HepG2 (cell line): ENCODE measurements at regions not wholly inside any gene's neighbourhood (a gene's known extent, or its start where the extent isn't known, plus 50 kb on each side); places are given as distances from the start of the nearest gene placed in this dataset.

Experiments used
- ATAC-seq: fragments of 200-7000 bp; cut with Tn5 transposase; 3 replicates; pipeline ENCODE4 v1.9.1; 2020; ENCODE audit warnings: mild to moderate bottlenecking, moderate library complexity
- BruUV-seq: library from RNA; stranded (reverse); fragments of 400-500 nt; replicated peaks from 2 replicates; lab custom pipeline; 2021; lab: Mats Ljungman, UMichigan
- CTCF ChIA-PET: fragments of 300-600 bp; formaldehyde crosslinking; extraction: SDS; loops from one replicate; lab custom pipeline; 2021; ENCODE audit warnings: low total read pairs, inconsistent platforms, low intra/inter-chr PET ratio; lab: Yijun Ruan, JAX
- POLR2A ChIA-PET: fragments of 350-600 bp; sonication (Branson Sonifier 250); formaldehyde crosslinking; loops from one replicate; lab custom pipeline; 2020; ENCODE audit warnings: antibody characterized with exemption, inconsistent platforms; lab: Yijun Ruan, JAX
- DNase-seq: peaks from one replicate; pipeline ENCODE4 v3.0.0-alpha.2; 2015; ENCODE audit warnings: low spot score
- FAIRE-seq: peaks from 3 replicates; lab custom pipeline; 2011; peaks lifted over from hg19 to GRCh38; lab: Jason Lieb, UNC
- H2AFZ ChIP-seq: one replicate; pipeline ENCODE4 v1.6.1; 2011; ENCODE audit warnings: low read length, inconsistent platforms
- H3K27ac ChIP-seq: fragments of 300-600 bp; 3 replicates; pipeline ENCODE4 v1.8.0; 2011; ENCODE audit warnings: mixed run types, mild to moderate bottlenecking, mixed read lengths, low read length, inconsistent platforms; ENCODE audit not compliant: insufficient read depth; ENCODE audit errors: extremely low read length
- H3K27me3 ChIP-seq, 2 experiments: fragments of 200-600 bp in 1 of 2; 2 replicates in 1 of 2; 3 replicates in 1 of 2; pipeline versions ENCODE4 v1.6.0 to v1.8.0; 2011; ENCODE audit warnings: low read length in 2 of 2, mild to moderate bottlenecking in 2 of 2, moderate library complexity in 2 of 2, inconsistent platforms in 1 of 2; ENCODE audit not compliant: insufficient read depth in 2 of 2, control insufficient read depth in 1 of 2
- H3K36me3 ChIP-seq, 2 experiments: fragments of 200-600 bp in 1 of 2; replicated peaks in 1 of 2; 2 replicates in 1 of 2; 3 replicates in 1 of 2; pipeline versions ENCODE4 v1.5.1 to v1.8.0; 2011; ENCODE audit warnings: low read length in 2 of 2, inconsistent platforms in 1 of 2; ENCODE audit not compliant: insufficient read depth in 2 of 2, control insufficient read depth in 1 of 2
- H3K4me1 ChIP-seq: 2 replicates; pipeline ENCODE4 v1.5.1; 2012; ENCODE audit warnings: low read length, inconsistent platforms; ENCODE audit not compliant: insufficient read depth
- H3K4me2 ChIP-seq: 2 replicates; pipeline ENCODE4 v1.6.0; 2011; ENCODE audit warnings: low read depth, low read length, inconsistent platforms
- H3K4me3 ChIP-seq, 3 experiments: fragments of 200-600 bp in 1 of 3; sonication (generic), shearing (Covaris generic) in 1 of 3; replicated peaks in 1 of 3; 2 replicates each; pipeline ENCODE4 v1.5.1; 2011 to 2016; ENCODE audit warnings: low read length in 3 of 3, inconsistent platforms in 2 of 3, low read depth in 2 of 3, mild to moderate bottlenecking in 2 of 3, control low read depth in 1 of 3, mixed read lengths in 1 of 3; ENCODE audit not compliant: insufficient read depth in 1 of 3
- H3K79me2 ChIP-seq: one replicate; pipeline ENCODE4 v1.6.1; 2011; ENCODE audit warnings: low read length, inconsistent platforms; ENCODE audit not compliant: insufficient read depth
- H3K9ac ChIP-seq: 2 replicates; pipeline ENCODE4 v1.6.0; 2011; ENCODE audit warnings: mild to moderate bottlenecking, low read depth, low read length, inconsistent platforms; ENCODE audit not compliant: insufficient read depth
- H3K9me3 ChIP-seq: 2 replicates; pipeline ENCODE4 v1.5.1; 2012; ENCODE audit warnings: mild to moderate bottlenecking, low read length
- H4K20me1 ChIP-seq: 2 replicates; pipeline ENCODE4 v1.6.0; 2011; ENCODE audit warnings: inconsistent platforms, mild to moderate bottlenecking, low read length, moderate library complexity; ENCODE audit not compliant: insufficient read depth
- ISL2 ChIP-seq: sonication (generic); formaldehyde crosslinking; IDR thresholded peaks from 2 replicates; pipeline ENCODE4 v1.5.0; 2020; ENCODE audit warnings: missing genetic modification reagents
- KAT2B ChIP-seq: fragments of 150-350 bp; IDR thresholded peaks from 2 replicates; pipeline ENCODE4 v1.6.1; 2014; ENCODE audit warnings: low read depth, low read length, borderline replicate concordance
- KLF12 ChIP-seq: sonication (generic); formaldehyde crosslinking; IDR thresholded peaks from 2 replicates; pipeline ENCODE4 v1.4.0; 2020; ENCODE audit warnings: missing genetic modification reagents, borderline replicate concordance
- ZKSCAN5 ChIP-seq: sonication (generic); formaldehyde crosslinking; IDR thresholded peaks from 2 replicates; pipeline ENCODE4 v1.5.1; 2020; ENCODE audit warnings: mild to moderate bottlenecking, missing genetic modification reagents
- ZNF367 ChIP-seq: sonication (generic); formaldehyde crosslinking; IDR thresholded peaks from 2 replicates; pipeline ENCODE4 v1.4.0; 2020; ENCODE audit warnings: missing genetic modification reagents, borderline replicate concordance
- ZNF615 ChIP-seq: sonication (generic); formaldehyde crosslinking; IDR thresholded peaks from 2 replicates; pipeline ENCODE4 v1.5.0; 2020; ENCODE audit warnings: mild to moderate bottlenecking, missing genetic modification reagents, borderline replicate concordance
- WGBS: methylation state at CpG from one replicate; pipeline ENCODE4 v1.1.6; 2017; ENCODE audit warnings: low lambda C conversion rate; 5-methylcytosine and 5-hydroxymethylcytosine counted together
- in situ Hi-C: cut with HindIII; loops from 2 replicates; pipeline ENCODE4 v1.10.0; 2017; ENCODE audit warnings: low pct_unique_long_range_greater_than_20kb; ENCODE audit not compliant: extremely low pct_ligation_motif_present
- intact Hi-C: fragments of 100-400 bp; cut with micrococcal nuclease; formaldehyde crosslinking; loops from one replicate; pipeline ENCODE4 v1.10.0; 2022; ENCODE audit not compliant: unreplicated experiment
- TF ChIP-seq, protein P1 (sequence below): IDR thresholded peaks from 2 replicates; pipeline ENCODE4 v1.6.1; 2016; ENCODE audit warnings: low read depth
- TF ChIP-seq, protein P2 (sequence below): sonication (generic); formaldehyde crosslinking; IDR thresholded peaks from 2 replicates; pipeline ENCODE4 v1.4.0; 2020; ENCODE audit warnings: missing genetic modification reagents, borderline replicate concordance

DNA sequence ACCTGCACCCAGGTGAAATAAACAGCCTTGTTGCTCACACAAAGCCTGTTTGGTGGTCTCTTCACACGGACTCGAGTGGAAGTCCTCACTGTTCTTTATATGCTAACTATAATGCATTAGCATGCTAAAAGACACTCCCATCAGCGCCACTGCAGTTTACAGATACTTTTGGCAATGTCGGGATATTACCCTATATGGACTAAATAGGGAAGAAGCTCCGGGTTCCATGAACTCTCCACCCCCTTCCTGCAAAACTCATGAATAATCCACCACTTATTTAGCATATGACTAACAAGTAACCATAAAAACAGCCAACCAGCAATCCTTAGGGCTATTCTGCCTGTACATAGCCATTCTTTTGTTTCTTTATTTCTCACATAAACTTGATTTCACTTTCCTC, 426.2 kb upstream of the PTPRD start (continued):
- TF ChIP-seq KAT2B, result no peak
- no peak for TF ChIP-seq KLF12
- no peak for TF ChIP-seq ZKSCAN5
- no peak for TF ChIP-seq ISL2 (CRISPR knock-in tag)
- TF ChIP-seq ZNF615 (CRISPR knock-in tag), result no peak

DNA sequence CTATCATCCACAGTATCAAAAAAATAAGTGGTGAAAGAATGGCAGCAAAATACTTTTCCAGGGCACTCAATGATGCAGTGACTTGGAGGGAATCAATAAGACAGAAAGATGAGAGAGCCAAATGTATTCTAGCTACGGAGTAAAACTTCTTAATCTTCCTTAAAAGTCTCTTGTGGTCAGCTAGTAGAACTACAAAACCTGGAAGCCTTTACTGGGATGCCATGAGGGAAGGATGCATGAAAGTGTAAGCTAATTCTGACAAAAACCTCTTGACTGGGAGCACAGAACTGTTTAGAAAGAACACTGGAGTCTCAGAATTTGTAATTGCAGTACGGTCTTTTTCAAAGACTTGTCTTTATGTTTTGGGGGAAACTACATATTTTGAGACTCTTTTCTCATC, 432.8 kb upstream of the PTPRD start:
- Histone ChIP-seq H3K9ac (no peak overlapping the region), H3K36me3 (no peaks in the 10 kb centered on the region), H3K4me2 (no peak overlapping the region), H3K4me3 (no peak overlapping the region), H4K20me1 (no peaks in the 10 kb centered on the region), H3K27me3 (no peaks in the 10 kb centered on the region), H3K79me2 (no peaks in the 10 kb centered on the region), H2AFZ (no peak overlapping the region), H3K9me3 (peaks cover 77% of the 10 kb centered on the region), H3K4me1 (no peaks in the 10 kb centered on the region), H3K27ac (no peak overlapping the region)
- ChIA-PET CTCF (no interaction called here), POLR2A (no interaction called here)
- ATAC-seq (no peak), DNase-seq (no peak), FAIRE-seq (no peak)
- TF ChIP-seq, protein P1, sequence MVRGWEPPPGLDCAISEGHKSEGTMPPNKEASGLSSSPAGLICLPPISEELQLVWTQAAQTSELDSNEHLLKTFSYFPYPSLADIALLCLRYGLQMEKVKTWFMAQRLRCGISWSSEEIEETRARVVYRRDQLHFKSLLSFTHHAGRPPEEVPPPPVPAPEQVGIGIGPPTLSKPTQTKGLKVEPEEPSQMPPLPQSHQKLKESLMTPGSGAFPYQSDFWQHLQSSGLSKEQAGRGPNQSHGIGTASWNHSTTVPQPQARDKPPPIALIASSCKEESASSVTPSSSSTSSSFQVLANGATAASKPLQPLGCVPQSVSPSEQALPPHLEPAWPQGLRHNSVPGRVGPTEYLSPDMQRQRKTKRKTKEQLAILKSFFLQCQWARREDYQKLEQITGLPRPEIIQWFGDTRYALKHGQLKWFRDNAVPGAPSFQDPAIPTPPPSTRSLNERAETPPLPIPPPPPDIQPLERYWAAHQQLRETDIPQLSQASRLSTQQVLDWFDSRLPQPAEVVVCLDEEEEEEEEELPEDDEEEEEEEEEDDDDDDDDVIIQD (CRISPR knock-in tag), result no peak
- TF ChIP-seq, protein P2, sequence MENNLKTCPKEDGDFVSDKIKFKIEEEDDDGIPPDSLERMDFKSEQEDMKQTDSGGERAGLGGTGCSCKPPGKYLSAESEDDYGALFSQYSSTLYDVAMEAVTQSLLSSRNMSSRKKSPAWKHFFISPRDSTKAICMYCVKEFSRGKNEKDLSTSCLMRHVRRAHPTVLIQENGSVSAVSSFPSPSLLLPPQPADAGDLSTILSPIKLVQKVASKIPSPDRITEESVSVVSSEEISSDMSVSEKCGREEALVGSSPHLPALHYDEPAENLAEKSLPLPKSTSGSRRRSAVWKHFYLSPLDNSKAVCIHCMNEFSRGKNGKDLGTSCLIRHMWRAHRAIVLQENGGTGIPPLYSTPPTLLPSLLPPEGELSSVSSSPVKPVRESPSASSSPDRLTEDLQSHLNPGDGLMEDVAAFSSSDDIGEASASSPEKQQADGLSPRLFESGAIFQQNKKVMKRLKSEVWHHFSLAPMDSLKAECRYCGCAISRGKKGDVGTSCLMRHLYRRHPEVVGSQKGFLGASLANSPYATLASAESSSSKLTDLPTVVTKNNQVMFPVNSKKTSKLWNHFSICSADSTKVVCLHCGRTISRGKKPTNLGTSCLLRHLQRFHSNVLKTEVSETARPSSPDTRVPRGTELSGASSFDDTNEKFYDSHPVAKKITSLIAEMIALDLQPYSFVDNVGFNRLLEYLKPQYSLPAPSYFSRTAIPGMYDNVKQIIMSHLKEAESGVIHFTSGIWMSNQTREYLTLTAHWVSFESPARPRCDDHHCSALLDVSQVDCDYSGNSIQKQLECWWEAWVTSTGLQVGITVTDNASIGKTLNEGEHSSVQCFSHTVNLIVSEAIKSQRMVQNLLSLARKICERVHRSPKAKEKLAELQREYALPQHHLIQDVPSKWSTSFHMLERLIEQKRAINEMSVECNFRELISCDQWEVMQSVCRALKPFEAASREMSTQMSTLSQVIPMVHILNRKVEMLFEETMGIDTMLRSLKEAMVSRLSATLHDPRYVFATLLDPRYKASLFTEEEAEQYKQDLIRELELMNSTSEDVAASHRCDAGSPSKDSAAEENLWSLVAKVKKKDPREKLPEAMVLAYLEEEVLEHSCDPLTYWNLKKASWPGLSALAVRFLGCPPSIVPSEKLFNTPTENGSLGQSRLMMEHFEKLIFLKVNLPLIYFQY (CRISPR knock-in tag), result no peak
- TF ChIP-seq ZNF367, result no peak
- BruUV-seq, result no TSS peak
- WGBS, result 54% methylated on average over 2 of the region's 2 CpGs
- intact Hi-C loops (no loop called here), in situ Hi-C loops (no loop called here)
